Large intestine (tissue), 3 donors: ENCODE measurements at regions not wholly inside any gene's neighbourhood (a gene's known extent, or its start where the extent isn't known, plus 50 kb on each side); places are given as distances from the start of the nearest gene placed in this dataset.
"Not testable (repeated sequence)": the region's sequence is repeated elsewhere in the genome, so short reads cannot be mapped to it uniquely, and the experiment has no call there.

ENCODE experiments used
- DNase-seq, 2 donors: peaks; one replicate each; pipeline versions ENCODE4 v3.0.0 to v3.0.0-alpha.2; 2013
- H3K27ac ChIP-seq: one replicate; pipeline ENCODE4 v1.5.1; 2013; ENCODE audit warnings: low read length
- H3K27me3 ChIP-seq: 2 replicates; pipeline ENCODE4 v1.6.1; 2013; ENCODE audit warnings: low read length; ENCODE audit not compliant: control insufficient read depth, insufficient read depth
- H3K36me3 ChIP-seq: 2 replicates; pipeline ENCODE4 v1.6.1; 2013; ENCODE audit warnings: low read length; ENCODE audit not compliant: control insufficient read depth, insufficient read depth
- H3K4me1 ChIP-seq: one replicate; pipeline ENCODE4 v1.6.1; 2013; ENCODE audit warnings: low read length; ENCODE audit not compliant: control insufficient read depth, insufficient read depth
- H3K4me3 ChIP-seq: one replicate; pipeline ENCODE4 v1.5.1; 2013; ENCODE audit warnings: low read length
- H3K9me3 ChIP-seq: one replicate; pipeline ENCODE4 v1.6.1; 2013; ENCODE audit warnings: mild to moderate bottlenecking, low read depth, low read length, moderate library complexity; ENCODE audit not compliant: control insufficient read depth
- WGBS: methylation state at CpG from one replicate; pipeline ENCODE4 v1.1.5; 2013; ENCODE audit warnings: low lambda C conversion rate; ENCODE audit not compliant: insufficient coverage; 5-methylcytosine and 5-hydroxymethylcytosine counted together

GRCh38 chr11:21963013-21963412 is 229.9 kb upstream of the ANO5 start:
- Histone ChIP-seq H3K27ac (no peak overlapping the region), H3K4me3 (no peak overlapping the region), H3K9me3 (no peaks in the 10 kb centered on the region), H3K4me1 (no peaks in the 10 kb centered on the region), H3K27me3 (no peaks in the 10 kb centered on the region), H3K36me3 (no peaks in the 10 kb centered on the region)
- WGBS = 50% methylated on average over 1 of the region's 2 CpGs
- no peak for DNase-seq

- no peaks in the 10 kb centered on the region for H3K4me1 ChIP-seq
- DNase-seq = no peak
- no peaks in the 10 kb centered on the region for H3K27me3 ChIP-seq
- H3K9me3 ChIP-seq = no peaks in the 10 kb centered on the region
- 80% methylated on average over 1 of the region's 5 CpGs for WGBS
- no peak overlapping the region for H3K27ac ChIP-seq
- no peak overlapping the region for H3K4me3 ChIP-seq
- H3K36me3 ChIP-seq = no peaks in the 10 kb centered on the region
Measured at GRCh38 chr11:21965221-21965620, 227.7 kb upstream of the ANO5 start.

- H3K36me3 ChIP-seq = no peaks in the 10 kb centered on the region
- H3K4me3 ChIP-seq = no peak overlapping the region
- H3K4me1 ChIP-seq = no peaks in the 10 kb centered on the region
- no peak for DNase-seq
- H3K27me3 ChIP-seq = no peaks in the 10 kb centered on the region
- no peaks in the 10 kb centered on the region for H3K9me3 ChIP-seq
- no CpG with 5 or more reads among the region's 1 CpG for WGBS
- no peak overlapping the region for H3K27ac ChIP-seq
Measured at GRCh38 chr11:21968702-21969101, 224.2 kb upstream of the ANO5 start.

- Histone ChIP-seq H3K27me3 (no peaks in the 10 kb centered on the region), H3K9me3 (no peaks in the 10 kb centered on the region), H3K4me1 (no peaks in the 10 kb centered on the region), H3K36me3 (no peaks in the 10 kb centered on the region), H3K4me3 (no peak overlapping the region), H3K27ac (no peak overlapping the region)
- WGBS = no CpG with 5 or more reads among the region's 3 CpGs
- no peak for DNase-seq
Measured at GRCh38 chr11:21969841-21970240, 223.0 kb upstream of the ANO5 start.

GRCh38 chr11:21975242-21975641 is 217.6 kb upstream of the ANO5 start:
- no peaks in the 10 kb centered on the region for H3K27me3 ChIP-seq
- H3K4me3 ChIP-seq = no peak overlapping the region
- DNase-seq = no peak
- 100% methylated on average over 1 of the region's 2 CpGs for WGBS
- H3K27ac ChIP-seq = no peak overlapping the region
- no peaks in the 10 kb centered on the region for H3K36me3 ChIP-seq
- H3K4me1 ChIP-seq = no peaks in the 10 kb centered on the region
- H3K9me3 ChIP-seq = no peaks in the 10 kb centered on the region

GRCh38 chr11:21976210-21976609 is 216.7 kb upstream of the ANO5 start:
- H3K27ac ChIP-seq = no peak overlapping the region
- no peaks in the 10 kb centered on the region for H3K27me3 ChIP-seq
- no peaks in the 10 kb centered on the region for H3K36me3 ChIP-seq
- DNase-seq = no peak
- H3K4me3 ChIP-seq = no peak overlapping the region
- H3K9me3 ChIP-seq = no peaks in the 10 kb centered on the region
- WGBS = no CpG with 5 or more reads among the region's 8 CpGs
- H3K4me1 ChIP-seq = no peaks in the 10 kb centered on the region

- no peaks in the 10 kb centered on the region for H3K27me3 ChIP-seq
- H3K36me3 ChIP-seq = no peaks in the 10 kb centered on the region
- no peak overlapping the region for H3K4me3 ChIP-seq
- H3K27ac ChIP-seq = no peak overlapping the region
- WGBS = no CpG with 5 or more reads among the region's 2 CpGs
- DNase-seq = no peak
- no peaks in the 10 kb centered on the region for H3K4me1 ChIP-seq
- H3K9me3 ChIP-seq = no peaks in the 10 kb centered on the region
Measured at GRCh38 chr11:21983431-21983830, 209.5 kb upstream of the ANO5 start.

GRCh38 chr11:21986361-21986760 is 206.5 kb upstream of the ANO5 start:
- no peak for DNase-seq
- Histone ChIP-seq H3K27ac (no peak overlapping the region), H3K27me3 (no peaks in the 10 kb centered on the region), H3K9me3 (no peaks in the 10 kb centered on the region), H3K4me1 (no peaks in the 10 kb centered on the region), H3K4me3 (no peak overlapping the region), H3K36me3 (no peaks in the 10 kb centered on the region)
- WGBS = 83% methylated on average over 2 of the region's 2 CpGs

GRCh38 chr11:21987261-21987660 is 205.6 kb upstream of the ANO5 start:
- no peak for DNase-seq
- Histone ChIP-seq H3K4me1 (no peaks in the 10 kb centered on the region), H3K36me3 (no peaks in the 10 kb centered on the region), H3K4me3 (no peak overlapping the region), H3K27ac (no peak overlapping the region), H3K27me3 (no peaks in the 10 kb centered on the region), H3K9me3 (no peaks in the 10 kb centered on the region)
- WGBS = no CpG with 5 or more reads among the region's 1 CpG

- Histone ChIP-seq H3K4me1 (no peaks in the 10 kb centered on the region), H3K27ac (no peak overlapping the region), H3K36me3 (no peaks in the 10 kb centered on the region), H3K9me3 (no peaks in the 10 kb centered on the region), H3K4me3 (no peak overlapping the region), H3K27me3 (no peaks in the 10 kb centered on the region)
- DNase-seq = no peak
- 40% methylated on average over 1 of the region's 1 CpG for WGBS
Measured at GRCh38 chr11:21988477-21988876, 204.4 kb upstream of the ANO5 start.

- not testable (repeated sequence) for H3K36me3 ChIP-seq
Measured at GRCh38 chr11:22001803-22002202, 191.1 kb upstream of the ANO5 start.

More at GRCh38 chr11:22001803-22002202, 191.1 kb upstream of the ANO5 start:
- H3K9me3 ChIP-seq, H3K27ac ChIP-seq, H3K27me3 ChIP-seq, H3K4me1 ChIP-seq, DNase-seq, H3K4me3 ChIP-seq: not testable (repeated sequence)
- no CpG with 5 or more reads among the region's 6 CpGs for WGBS
